HG03175 (cell line): ENCODE measurements at regions not wholly inside any gene's neighbourhood (a gene's known extent, or its start where the extent isn't known, plus 50 kb on each side); places are given as distances from the start of the nearest gene placed in this dataset.
"Not testable (repeated sequence)": the region's sequence is repeated elsewhere in the genome, so short reads cannot be mapped to it uniquely, and the experiment has no call there.

ENCODE experiments used
- ATAC-seq: cut with Tn5 transposase; IDR thresholded peaks from one replicate; pipeline ENCODE4 v1.9.1; 2021; ENCODE audit warnings: mild to moderate bottlenecking, moderate library complexity; ENCODE audit not compliant: unreplicated experiment

GRCh38 chr6:104521176-104521575, 338.5 kb downstream of the HACE1 start:
- ATAC-seq: no peak

GRCh38 chr6:104519566-104519965, 340.2 kb downstream of the HACE1 start:
- ATAC-seq: no peak

- ATAC-seq: no peak
Observed at GRCh38 chr6:104509355-104509754, 350.4 kb downstream of the HACE1 start.

GRCh38 chr6:104506429-104506828, 353.3 kb downstream of the HACE1 start:
- ATAC-seq: no peak

GRCh38 chr6:104505838-104506237, 353.9 kb downstream of the HACE1 start:
- ATAC-seq: no peak

GRCh38 chr6:104500265-104500664, 359.5 kb downstream of the HACE1 start:
- ATAC-seq: no peak

- ATAC-seq: no peak
Observed at GRCh38 chr6:104486035-104486434, 373.7 kb downstream of the HACE1 start.

- no peak for ATAC-seq
Observed at GRCh38 chr6:104484626-104485025, 375.1 kb downstream of the HACE1 start.

GRCh38 chr6:104484191-104484590, 375.5 kb downstream of the HACE1 start:
- no peak for ATAC-seq

GRCh38 chr6:104483225-104483834, 376.4 kb downstream of the HACE1 start:
- ATAC-seq: no peak

- ATAC-seq: no peak
Observed at GRCh38 chr6:104477569-104477968, 382.1 kb downstream of the HACE1 start.

- no peak for ATAC-seq
Observed at GRCh38 chr6:104473021-104473429, 386.7 kb downstream of the HACE1 start.

- ATAC-seq: no peak
Observed at GRCh38 chr6:104472021-104472901, 387.5 kb downstream of the HACE1 start.

GRCh38 chr6:104466306-104466705, 393.4 kb downstream of the HACE1 start:
- ATAC-seq: no peak

- ATAC-seq: no peak
Observed at GRCh38 chr6:104462811-104463599, 396.7 kb downstream of the HACE1 start.

GRCh38 chr6:104460738-104461483, 398.8 kb downstream of the HACE1 start:
- ATAC-seq: no peak

GRCh38 chr6:104459543-104459942, 400.2 kb downstream of the HACE1 start:
- peak; percentile 83 for ATAC-seq

- ATAC-seq: no peak
Observed at GRCh38 chr6:104449918-104450317, 409.8 kb downstream of the HACE1 start.

GRCh38 chr6:104446101-104447080, 413.3 kb downstream of the HACE1 start:
- ATAC-seq: not testable (repeated sequence)

GRCh38 chr6:104434519-104434918, 425.2 kb downstream of the HACE1 start:
- ATAC-seq: no peak
